GM21515 (cell line): ENCODE measurements at regions not wholly inside any gene's neighbourhood (a gene's known extent, or its start where the extent isn't known, plus 50 kb on each side); places are given as distances from the start of the nearest gene placed in this dataset.

ENCODE experiments used
- ATAC-seq: cut with Tn5 transposase; IDR thresholded peaks from one replicate; pipeline ENCODE4 v1.9.1; 2021; ENCODE audit not compliant: unreplicated experiment

GRCh38 chr2:176642074-176642473 is 372.8 kb downstream of the MTX2 start:
- ATAC-seq: peak; percentile 61

- ATAC-seq: no peak
These were observed 374.4 kb downstream of the MTX2 start for GRCh38 chr2:176643646-176644045.

- no peak for ATAC-seq
These were observed 376.3 kb downstream of the MTX2 start for GRCh38 chr2:176645494-176645893.

GRCh38 chr2:176646033-176646615 is 376.9 kb downstream of the MTX2 start:
- no peak for ATAC-seq

- ATAC-seq: no peak
These were observed 378.3 kb downstream of the MTX2 start for GRCh38 chr2:176647325-176648165.

- no peak for ATAC-seq
These were observed 379.6 kb downstream of the MTX2 start for GRCh38 chr2:176648700-176649297.

- no peak for ATAC-seq
These were observed 381.0 kb downstream of the MTX2 start for GRCh38 chr2:176650104-176650837.

GRCh38 chr2:176650838-176651555 is 381.8 kb downstream of the MTX2 start:
- no peak for ATAC-seq

GRCh38 chr2:176652300-176653182 is 383.3 kb downstream of the MTX2 start:
- peak; percentile 60 for ATAC-seq

GRCh38 chr2:176653479-176654443 is 384.5 kb downstream of the MTX2 start:
- ATAC-seq: peak; percentile 80

- ATAC-seq: no peak
These were observed 387.0 kb downstream of the MTX2 start for GRCh38 chr2:176656038-176656775.

- no peak for ATAC-seq
These were observed 387.5 kb downstream of the MTX2 start for GRCh38 chr2:176656776-176657140.

- no peak for ATAC-seq
These were observed 388.2 kb downstream of the MTX2 start for GRCh38 chr2:176657393-176657792.

- ATAC-seq: no peak
These were observed 389.5 kb downstream of the MTX2 start for GRCh38 chr2:176658708-176659107.

- ATAC-seq: no peak
These were observed 393.5 kb downstream of the MTX2 start for GRCh38 chr2:176662753-176663152.

- ATAC-seq: no peak
These were observed 395.2 kb downstream of the MTX2 start for GRCh38 chr2:176664478-176664877.

GRCh38 chr2:176665086-176665485 is 395.8 kb downstream of the MTX2 start:
- ATAC-seq: no peak

GRCh38 chr2:176668912-176669311 is 399.7 kb downstream of the MTX2 start:
- ATAC-seq: no peak
